ENCODE measurements at regions not wholly inside any gene's neighbourhood (a gene's known extent, or its start where the extent isn't known, plus 50 kb on each side); places are given as distances from the start of the nearest gene placed in this dataset.

GRCh38 chr6:56327946-56328727 lies 80.8 kb upstream of the COL21A1 start:
- CTCF ChIA-PET, result no interaction called here

DNA sequence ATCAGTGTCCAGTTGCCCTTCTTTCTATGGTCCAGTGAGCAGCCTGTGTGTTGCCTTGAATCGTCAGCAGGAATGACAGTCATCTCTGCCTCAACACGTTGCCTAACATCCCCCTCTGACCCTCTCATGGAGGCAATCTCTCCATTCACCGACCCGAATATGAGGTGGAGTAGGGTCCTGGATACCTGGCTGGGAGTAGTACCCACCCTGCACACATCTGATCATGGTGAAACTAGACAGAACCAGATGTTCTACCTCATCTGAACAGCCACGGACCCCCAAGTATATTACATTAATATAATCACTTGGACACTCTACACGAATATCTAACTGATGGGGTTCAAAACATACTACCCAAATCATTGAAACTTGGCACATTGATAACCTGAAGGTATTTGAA lies 77.0 kb upstream of the COL21A1 start:
- Mint-ChIP-seq H3K4me1 (ENCODE audit: low read depth) (no peaks in the 10 kb centered on the region), H3K27me3 (peaks cover 3% of the 10 kb centered on the region), H3K27ac (no peak overlapping the region), H3K9me3 (peaks cover 1% of the 10 kb centered on the region), H3K4me3 (no peak overlapping the region), H3K36me3 (ENCODE audit: low read depth) (no peaks in the 10 kb centered on the region)
- no peak for ATAC-seq
- TF ChIP-seq CTCF (IDR thresholded peaks at IDR 0.05), result no peak
- CTCF ChIA-PET, result no interaction called here
- POLR2A ChIA-PET, result no interaction called here
- DNase-seq, result no peak
- intact Hi-C loops (cut with micrococcal nuclease), result no loop called here

More at GRCh38 chr6:56327946-56328727, 80.8 kb upstream of the COL21A1 start:
- no peaks in the 10 kb centered on the region for H3K36me3 Mint-ChIP-seq (ENCODE audit: low read depth)
- DNase-seq (no peak), ATAC-seq (no peak)
- peaks cover 3% of the 10 kb centered on the region for H3K27me3 Mint-ChIP-seq
- intact Hi-C loops (cut with micrococcal nuclease), result no loop called here
- POLR2A ChIA-PET, result interaction anchor here (0.6 to 0.7 kb wide), 2 partner anchors 576 to 664 kb away, joined by 3 read pairs; no protein-coding TSS in a partner anchor
- H3K9me3 Mint-ChIP-seq, result peaks cover 1% of the 10 kb centered on the region
- H3K27ac Mint-ChIP-seq, result no peak overlapping the region
- no peak for TF ChIP-seq CTCF (IDR thresholded peaks at IDR 0.05)
- no peak overlapping the region for H3K4me3 Mint-ChIP-seq
- H3K4me1 Mint-ChIP-seq (ENCODE audit: low read depth), result no peaks in the 10 kb centered on the region

- Mint-ChIP-seq H3K4me1 (ENCODE audit: low read depth) (no peaks in the 10 kb centered on the region), H3K9me3 (no peaks in the 10 kb centered on the region), H3K27ac (no peak overlapping the region), H3K4me3 (no peak overlapping the region), H3K36me3 (ENCODE audit: low read depth) (no peaks in the 10 kb centered on the region), H3K27me3 (no peaks in the 10 kb centered on the region)
- ChIA-PET POLR2A (no interaction called here), CTCF (no interaction called here)
- ATAC-seq, result no peak
- TF ChIP-seq CTCF (IDR thresholded peaks at IDR 0.05), result no peak
- intact Hi-C loops (cut with micrococcal nuclease), result no loop called here
- DNase-seq, result no peak
Measured at GRCh38 chr6:56318851-56319250, 71.5 kb upstream of the COL21A1 start.

DNA sequence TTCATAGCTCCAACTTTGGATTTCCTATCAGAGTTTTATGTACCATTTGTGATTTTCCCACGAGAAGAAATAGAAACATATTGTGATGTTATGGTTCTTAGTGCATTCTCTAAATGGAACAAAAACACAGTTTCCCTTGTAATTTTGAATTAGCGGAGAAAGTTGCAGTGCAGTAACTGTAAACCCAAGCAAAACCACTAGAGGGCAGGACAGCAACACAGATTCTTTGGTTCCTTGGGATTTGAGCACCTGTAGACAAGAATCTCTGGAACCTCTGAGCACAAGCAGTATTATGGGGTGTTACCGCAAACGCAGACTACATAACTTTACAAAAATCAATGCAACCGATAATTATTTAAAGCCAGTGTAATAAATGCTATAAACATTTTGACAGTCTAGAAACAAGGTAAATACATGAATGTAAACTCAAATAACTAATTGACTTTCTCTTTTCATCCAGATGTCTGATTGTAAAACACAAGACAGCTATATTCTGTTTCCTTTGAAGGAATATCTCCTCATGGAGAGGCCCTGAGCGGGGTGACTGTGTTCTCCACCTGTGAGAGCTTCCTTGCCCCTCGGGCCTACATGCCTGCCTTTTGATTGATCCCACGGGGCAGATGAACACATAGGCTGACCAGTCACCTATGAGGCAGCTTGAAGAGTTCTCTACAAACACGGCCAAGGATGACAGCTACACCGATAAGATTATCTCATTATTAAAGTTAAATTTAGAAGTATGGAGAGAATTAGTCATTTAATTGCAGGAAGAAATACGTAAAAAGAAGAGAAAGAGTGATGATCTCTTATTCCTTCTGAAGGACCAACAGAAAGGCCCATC lies 67.5 kb upstream of the COL21A1 start:
- Mint-ChIP-seq H3K27ac (no peak overlapping the region), H3K9me3 (no peaks in the 10 kb centered on the region), H3K27me3 (no peaks in the 10 kb centered on the region), H3K36me3 (ENCODE audit: low read depth) (no peaks in the 10 kb centered on the region), H3K4me1 (ENCODE audit: low read depth) (no peaks in the 10 kb centered on the region), H3K4me3 (no peak overlapping the region)
- ATAC-seq, result no peak
- DNase-seq, result peak; percentile 7
- peak; percentile 69 for TF ChIP-seq CTCF (IDR thresholded peaks at IDR 0.05)
- intact Hi-C loops (cut with micrococcal nuclease), result no loop called here
- ChIA-PET CTCF (interaction anchor here (0.8 to 1.3 kb wide), 4 partner anchors 24 to 49 kb away, joined by 3 to 5 read pairs (median 4); no protein-coding TSS in a partner anchor), POLR2A (no interaction called here)

Measured in activated CD8-positive, alpha-beta T cell treated with anti-CD3 and anti-CD28 coated beads for 36 hours (primary cell).